GM19395 (cell line): ENCODE measurements at regions not wholly inside any gene's neighbourhood (a gene's known extent, or its start where the extent isn't known, plus 50 kb on each side); places are given as distances from the start of the nearest gene placed in this dataset.
"Not testable (repeated sequence)": the region's sequence is repeated elsewhere in the genome, so short reads cannot be mapped to it uniquely, and the experiment has no call there.

Experiments used
- ATAC-seq: cut with Tn5 transposase; IDR thresholded peaks from one replicate; pipeline ENCODE4 v1.9.1; 2021; ENCODE audit warnings: mild to moderate bottlenecking, moderate library complexity; ENCODE audit not compliant: unreplicated experiment

DNA sequence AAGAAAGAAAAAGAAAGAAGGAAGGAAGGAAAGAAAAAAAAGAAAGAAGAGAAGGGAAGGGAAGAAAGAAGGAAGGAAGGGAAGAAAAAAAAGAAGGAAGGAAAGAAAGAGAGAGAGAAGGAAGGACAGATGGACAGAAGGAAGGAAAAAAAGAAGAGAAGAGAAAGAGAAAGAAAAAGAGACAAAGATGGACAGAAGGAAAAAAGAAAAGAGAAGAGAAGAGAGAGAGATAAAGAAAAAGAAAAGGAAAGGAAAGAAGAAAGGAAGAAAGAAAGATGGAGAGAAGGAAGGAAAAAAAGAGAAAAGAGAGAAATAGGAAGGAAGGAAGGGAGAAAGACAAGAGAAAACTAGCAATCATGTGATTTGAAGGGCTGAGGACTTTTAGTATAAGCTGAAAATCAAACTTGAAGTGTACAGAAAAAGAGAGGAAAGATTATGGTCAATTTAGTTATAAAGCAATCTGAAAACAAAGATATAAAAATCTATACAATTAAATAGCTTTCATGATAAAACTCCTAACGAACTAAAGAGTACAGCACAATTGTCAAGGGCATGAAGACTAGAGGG is 115.3 kb downstream of the LTN1 start:
- ATAC-seq: no peak

DNA sequence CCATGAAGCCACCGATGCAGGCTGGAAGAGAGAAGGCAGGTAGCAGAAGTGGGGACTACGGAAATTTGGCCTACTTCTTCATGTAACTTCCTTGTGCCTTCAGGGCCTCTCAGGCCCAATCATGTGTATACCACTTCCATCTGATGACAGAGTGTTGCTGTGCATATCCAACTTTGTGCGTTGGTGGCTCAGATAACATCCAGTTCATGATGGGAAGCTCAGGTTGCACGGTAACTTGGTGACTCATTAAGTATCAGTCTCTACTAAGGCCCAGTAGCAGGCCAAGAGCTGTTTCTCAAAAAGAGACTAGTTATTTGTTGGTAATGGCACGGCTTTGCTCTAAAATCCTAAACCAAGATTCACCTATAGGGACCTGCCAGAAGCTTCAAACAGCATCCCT is 117.6 kb downstream of the LTN1 start:
- no peak for ATAC-seq

DNA sequence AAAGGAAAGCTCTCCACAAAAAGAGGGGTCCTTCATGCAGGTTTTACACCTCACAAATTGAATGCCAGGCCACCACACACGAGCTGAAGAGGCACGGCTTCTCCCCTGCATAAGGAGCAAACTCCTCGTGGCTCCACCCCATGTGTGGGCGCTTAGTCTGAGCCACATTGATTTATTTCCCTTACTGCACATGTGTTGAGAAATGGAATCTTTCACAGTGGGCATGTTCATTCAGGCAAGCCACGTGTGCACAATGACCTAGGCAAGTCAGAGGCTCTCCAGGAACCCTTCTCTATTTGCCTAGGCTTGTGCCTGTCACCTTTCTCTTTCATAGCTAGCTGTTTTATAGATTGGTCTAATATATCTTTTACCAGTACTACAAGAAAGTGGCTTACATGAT is 120.5 kb downstream of the LTN1 start:
- ATAC-seq: no peak

DNA sequence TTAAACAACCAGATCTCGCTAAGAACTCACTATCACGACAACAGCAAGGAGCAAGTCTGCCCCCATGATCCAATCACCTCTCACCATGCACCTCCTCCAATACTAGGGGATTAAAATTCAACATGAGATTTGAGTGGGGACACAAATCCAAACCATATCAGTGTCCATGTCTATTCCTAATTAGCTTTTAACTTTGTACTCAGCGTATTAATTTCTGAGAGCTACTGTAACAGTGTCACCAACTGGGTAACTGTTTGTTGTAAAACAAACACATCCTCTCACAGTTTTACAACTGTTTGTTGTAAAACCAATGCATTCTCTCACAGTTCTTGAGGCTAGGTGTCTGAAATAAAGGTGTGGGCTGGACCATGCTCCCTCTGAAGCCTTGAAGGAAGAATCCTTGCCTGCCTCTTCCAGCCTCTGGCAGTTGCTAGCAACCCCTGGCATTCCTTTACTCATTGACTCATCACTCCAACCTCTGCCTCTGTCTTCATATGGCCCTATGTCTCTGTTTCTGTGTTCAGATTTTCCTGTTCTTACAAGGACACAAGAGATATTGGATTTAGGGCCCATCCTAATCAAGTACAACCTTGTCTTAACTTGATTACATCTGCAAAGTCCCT is 121.2 kb downstream of the LTN1 start:
- ATAC-seq: no peak

DNA sequence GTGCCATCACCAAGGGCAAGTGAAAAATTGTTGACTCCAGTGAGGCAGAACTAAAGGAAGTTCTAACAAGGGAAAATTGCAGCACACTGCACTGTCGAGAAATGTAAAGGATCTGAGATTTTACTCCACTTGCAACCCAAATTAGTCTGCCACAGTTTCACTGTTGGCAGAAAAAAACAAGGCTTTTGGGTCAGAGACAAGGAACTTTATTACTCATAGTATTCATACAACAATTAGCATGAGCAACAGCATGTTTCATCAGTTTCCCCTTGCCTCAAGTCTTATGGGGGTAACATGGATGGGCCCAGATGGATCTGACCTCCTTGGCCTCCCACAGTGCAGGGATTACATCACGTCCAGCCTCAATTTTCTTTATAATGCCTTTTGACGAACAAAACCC is 125.3 kb downstream of the LTN1 start:
- ATAC-seq: no peak

DNA sequence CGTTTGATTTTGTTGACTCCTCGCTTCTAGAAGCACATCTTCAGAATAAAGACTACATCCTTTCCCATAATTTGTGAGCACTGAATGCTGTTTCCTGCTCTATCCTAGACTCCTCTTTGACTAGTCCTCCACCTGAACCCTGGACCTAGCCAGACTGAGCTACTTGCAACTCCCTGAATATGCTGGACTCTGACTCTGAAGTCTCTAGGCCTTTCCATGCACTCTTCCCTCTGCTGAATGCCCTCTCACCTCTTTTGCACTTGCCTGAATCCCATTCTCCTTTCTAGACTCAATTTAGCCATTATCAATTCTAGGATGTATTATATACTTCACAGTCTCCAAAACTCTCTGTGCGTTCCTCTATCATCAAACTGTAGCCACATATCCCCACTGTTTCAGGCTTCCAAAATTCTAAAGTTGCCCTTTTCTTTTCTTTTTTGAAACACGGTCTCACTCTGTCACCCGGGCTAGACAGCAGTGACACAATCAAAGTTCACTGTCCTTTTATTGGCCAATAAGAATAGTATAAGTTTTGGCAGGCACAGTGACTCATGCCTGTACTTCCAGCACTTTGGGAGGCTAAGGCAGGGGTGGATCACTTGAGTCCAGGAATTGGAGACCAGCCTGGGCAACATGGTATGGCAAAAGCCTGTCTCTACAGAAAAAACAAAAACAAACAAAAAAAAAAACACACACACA is 127.0 kb downstream of the LTN1 start:
- ATAC-seq: no peak

DNA sequence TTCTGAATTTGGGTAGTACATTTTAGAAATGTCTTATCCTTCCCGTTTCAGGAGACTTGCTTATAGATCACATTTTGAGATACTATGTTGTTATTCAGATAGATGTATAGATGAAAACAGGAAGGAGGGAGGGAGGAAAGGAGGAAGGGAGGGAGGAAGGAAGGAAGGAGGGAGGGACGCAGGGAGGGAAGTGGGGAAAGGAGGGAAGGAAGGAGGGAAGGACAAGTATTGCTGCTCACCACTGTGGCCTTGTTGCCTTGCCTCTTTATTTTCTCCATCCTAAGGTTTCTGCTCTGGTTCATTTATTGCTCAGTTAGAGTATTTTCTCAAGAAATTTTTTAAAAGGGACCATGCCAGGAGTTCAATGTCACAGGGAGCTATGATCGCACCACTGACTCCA is 134.3 kb downstream of the LTN1 start:
- no peak for ATAC-seq

DNA sequence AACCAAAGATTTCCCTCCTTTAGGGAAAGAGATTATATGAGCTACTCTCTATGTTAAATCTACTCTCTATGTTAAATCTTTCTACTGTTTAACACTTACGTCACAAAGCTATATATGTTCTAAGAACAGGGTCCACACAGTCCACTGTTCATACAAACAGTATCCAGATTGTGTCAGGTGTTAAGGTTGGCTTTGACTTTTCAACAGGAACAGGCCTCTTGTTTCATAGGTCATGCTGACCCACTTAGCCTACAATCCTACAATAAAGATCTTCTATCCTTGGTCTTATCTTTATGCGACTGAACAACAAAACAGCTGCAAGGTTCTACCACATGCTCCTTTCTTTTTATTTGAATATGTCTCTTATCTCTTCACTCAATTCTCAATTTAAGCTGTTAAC is 134.9 kb downstream of the LTN1 start:
- no peak for ATAC-seq

DNA sequence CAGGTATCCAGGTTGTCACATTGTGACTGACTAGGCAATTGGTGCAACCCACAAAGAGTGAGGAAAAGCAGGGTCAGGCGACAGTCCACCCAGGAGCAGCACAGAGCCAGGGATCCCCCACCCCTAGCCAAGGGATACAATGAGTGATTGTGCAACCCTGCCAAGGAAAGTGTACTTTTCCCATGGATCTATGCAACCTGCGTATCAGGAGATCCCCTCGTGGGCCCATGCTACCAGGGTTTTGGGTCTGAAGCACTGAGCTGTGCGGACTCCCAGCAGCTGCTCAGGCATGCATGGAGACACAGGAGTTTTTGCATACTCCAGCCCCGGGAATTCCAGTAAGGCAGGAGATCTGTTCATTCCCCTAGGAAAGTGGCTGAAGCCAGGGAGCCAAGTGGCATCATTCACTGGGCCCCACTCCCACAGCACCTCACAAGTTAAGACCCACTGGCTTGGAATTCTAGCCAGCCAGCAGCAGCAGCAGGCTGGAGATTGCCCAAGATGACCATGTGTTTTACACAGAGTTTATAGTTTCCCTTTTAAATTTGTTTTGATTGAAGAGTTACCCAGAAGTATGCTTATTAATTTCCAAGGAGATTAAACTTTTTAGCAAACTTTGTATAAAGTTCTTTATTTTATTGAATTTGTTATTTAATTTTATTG is 136.0 kb downstream of the LTN1 start:
- no peak for ATAC-seq

DNA sequence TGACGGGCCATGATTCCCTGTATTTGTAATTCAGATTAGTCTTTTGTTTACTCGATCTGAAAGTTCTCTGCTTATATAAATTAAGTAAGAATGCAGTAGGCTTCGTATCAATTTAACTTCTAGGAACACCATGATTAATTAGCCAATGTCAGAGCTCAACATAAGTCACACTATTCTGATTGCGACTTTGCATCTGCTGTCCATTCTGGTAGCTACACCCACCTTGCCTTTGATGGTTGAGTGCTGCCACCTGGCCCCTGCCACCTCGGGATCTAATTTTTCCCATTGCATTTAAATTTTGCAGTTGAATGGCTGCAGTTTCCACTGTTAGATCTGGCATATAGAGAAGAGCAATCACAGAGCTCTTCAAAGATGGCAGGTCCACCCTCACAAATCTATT is 140.0 kb downstream of the LTN1 start:
- no peak for ATAC-seq

DNA sequence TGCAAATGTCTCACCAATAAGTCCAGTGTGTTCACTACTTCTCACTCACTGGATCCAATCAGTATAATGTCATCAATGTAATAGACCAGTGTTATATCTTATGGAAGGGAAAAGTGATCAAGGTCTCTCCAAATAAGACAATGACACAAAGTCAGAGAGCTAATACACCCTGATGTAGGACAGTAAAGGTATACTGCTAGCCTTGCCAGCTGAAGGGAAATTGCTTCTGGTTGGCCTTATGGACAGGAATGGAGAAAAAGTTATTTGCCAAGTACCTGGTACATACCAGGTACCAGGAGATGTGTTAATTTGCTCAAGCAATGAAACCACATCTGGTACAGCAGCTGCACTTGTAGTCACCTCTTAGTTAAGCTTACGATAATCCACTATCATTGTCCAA is 141.0 kb downstream of the LTN1 start:
- no peak for ATAC-seq

DNA sequence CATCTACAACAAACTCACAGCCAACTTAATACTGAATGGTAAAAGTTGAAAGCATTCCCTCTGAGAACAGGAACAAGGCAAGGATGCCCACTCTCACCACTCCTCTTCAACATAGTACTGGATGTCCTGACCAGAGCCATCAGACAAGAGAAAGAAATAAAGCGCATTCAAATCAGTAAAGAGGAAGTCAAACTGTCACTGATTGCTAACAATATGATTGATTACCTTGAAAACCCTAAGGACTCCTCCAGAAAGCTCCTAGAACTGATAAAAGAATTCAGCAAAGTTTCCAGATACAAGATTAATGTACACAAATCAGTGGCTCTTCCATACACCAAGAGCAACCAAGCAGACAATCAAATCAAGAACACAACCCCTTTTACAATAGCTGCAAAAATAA is 153.4 kb downstream of the LTN1 start:
- not testable (repeated sequence) for ATAC-seq

DNA sequence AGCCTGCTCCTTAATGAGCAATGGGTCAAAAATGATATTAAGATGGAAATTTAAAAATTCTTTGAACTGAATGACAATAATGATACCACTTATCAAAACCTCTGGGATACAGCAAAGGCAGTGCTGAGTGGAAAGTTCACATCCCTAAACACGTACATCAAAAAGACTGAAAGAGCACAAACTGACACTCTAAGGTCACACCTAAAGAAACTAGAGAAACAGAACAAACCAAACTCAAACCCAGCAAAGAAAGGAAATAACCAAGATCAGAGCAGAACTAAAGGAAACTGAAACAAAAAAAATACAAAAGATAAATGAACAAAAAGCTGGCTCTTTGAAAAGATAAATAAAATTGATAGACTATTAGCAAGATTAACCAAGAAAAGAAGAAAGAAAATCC is 155.3 kb downstream of the LTN1 start:
- not testable (repeated sequence) for ATAC-seq

DNA sequence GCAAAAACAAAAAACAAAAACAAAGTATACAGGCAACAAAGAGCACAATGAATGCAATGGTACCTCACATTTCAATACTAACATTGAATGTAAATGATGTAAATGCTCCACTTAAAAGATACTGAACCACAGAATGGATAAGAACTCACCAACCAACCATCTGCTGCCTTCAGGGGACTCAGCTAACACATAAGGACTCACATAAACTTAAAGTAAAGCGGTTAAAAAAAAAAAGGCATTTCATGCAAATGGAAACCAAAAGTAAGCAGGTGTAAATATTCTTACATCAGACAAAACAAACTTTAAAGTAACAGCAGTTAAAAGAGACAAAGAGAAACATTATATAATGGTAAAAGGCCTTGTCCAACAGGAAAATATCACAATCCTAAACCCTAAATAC is 156.1 kb downstream of the LTN1 start:
- ATAC-seq: not testable (repeated sequence)

DNA sequence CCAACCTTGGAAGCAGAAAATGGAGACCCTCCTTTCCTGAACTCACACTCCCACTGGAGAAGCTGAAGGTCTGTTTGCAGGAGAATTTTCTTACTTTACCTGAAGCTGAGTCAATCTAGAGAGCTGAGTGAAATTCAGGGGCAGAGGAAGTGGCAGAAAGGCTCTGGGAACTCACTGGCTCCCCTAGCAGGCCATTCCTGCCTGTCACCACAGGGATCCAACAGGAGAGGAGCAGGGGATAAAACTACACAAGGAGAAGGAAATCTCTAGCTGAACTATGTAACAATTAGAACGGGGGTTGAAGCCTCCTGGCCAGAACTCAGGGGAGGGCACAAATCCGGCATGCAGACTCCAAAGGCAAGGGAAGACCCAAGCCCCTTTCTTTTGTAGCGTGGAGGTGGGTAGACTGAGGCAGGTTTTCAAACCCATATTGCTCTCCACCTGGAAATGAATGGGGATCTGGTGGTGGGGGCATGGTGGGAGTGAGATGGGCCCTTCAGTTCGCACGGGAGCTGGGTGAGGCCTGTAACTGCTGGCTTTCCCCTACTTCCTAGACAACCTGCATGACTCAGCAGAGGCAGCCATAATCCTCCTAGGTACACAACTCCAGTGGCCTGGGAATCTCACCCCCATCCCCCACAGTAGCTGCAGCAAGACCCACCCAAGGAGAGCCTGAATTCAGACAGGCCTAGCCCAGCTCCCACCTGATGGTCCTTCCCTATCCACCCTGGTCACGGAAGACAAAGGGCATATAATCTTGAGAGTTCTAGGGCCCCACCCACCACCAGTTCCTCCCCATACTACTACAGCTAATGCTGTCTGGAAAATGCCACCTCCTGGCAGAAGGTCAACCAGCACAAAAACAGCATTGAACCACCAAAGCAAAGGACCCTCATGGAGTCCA is 158.1 kb downstream of the LTN1 start:
- no peak for ATAC-seq

DNA sequence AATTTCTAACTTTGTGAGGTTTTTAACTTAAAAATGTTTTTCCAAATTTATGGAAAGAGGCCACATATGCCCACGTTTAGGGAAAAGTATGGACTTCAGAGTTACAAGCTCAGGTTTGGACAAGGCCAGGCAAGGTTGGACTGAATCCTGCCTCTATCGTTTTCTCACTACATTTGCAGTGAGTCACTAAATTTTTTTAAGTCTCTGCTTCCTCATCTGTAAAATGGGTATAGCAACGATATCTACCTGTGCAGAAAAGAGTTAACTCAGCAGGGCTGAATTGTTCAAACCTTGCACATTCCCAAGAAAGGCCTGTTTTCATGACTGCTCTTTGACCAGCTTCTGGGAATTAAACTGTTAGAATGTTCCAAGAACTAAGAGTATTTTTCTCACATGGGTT is 159.1 kb downstream of the LTN1 start:
- ATAC-seq: no peak

DNA sequence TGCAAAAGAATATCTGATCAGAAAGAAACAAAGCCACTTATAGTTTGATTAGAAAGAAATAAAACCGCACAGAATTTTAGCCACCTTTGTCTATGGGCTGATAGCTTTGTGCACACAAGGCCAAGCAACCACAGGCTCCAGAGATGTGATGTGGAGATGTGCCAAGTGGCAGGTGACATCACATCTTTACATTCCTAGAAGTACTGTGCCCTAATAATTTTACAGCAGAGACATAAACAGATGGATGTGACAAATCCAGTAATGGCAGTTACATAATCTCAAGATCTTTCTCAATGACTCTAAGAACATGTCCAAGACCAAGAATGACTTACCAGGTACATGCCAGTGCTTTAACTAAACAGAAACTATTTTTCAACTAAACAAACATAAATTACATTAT is 159.5 kb downstream of the LTN1 start:
- ATAC-seq: no peak

DNA sequence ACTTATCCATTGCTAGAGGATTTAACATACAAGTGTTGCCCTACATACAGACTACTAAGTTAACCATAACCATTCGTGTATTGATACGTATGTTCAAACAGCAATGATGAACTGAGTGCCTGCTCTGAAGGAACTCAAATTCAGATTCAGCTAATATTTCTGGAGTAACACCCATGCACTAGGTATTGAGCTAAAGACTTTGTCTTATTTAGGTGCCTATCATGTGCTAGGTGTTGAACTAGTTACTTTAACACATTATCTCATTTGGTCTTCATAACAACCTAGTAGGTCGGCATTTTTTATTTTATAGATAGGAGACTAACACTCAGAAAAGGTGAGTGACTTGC is 160.0 kb downstream of the LTN1 start:
- ATAC-seq: no peak

DNA sequence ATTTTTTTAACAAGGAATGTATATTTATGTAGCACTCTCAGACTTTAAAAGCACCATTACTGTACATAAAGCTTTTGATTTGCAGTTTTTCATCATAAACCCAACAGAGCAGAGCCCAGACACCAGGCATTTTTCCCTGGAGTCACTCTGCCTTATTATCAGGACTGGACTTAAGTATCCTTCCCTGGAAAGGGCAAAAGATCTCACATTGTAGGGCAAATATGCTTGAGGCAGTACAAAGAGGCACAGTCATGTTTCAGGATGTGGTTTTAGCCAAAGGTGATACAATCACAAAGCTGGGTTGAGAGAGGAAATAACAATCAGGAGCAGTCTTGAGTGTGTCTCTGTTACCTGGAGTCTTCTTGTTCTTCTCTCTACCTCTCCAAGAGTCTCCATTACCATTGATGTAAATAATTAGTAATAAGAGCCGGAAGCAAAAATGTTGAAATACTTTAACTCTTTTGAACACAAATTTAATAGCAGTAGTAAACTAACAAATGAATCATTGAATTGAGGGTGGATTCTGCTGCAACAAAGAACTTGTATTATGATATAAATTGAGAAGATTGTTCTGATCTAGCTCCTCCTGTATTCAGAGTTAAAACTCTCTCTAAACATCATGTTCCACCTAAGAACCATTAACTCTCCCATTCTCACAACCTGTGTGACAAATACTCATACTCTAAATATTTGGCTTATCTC is 160.5 kb downstream of the LTN1 start:
- no peak for ATAC-seq

DNA sequence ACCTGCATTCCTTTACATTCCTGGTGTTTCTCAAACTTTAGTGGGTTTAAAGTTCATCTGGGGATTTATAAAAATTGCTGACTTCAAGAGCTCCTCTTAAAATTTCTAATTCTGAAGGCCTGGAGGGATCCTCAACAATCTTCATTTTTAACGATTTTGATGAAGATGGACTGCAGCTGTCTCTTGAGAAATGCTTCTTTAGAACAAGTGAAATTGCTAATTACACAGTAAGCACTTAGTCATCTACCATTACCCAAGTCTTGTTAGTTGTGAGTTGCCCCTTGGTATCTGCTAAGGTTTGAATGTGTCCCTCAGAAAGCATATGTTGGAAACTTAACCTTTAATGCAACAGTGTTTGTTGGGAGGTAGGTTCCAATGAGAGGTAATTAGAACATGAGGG is 163.7 kb downstream of the LTN1 start:
- no peak for ATAC-seq

DNA sequence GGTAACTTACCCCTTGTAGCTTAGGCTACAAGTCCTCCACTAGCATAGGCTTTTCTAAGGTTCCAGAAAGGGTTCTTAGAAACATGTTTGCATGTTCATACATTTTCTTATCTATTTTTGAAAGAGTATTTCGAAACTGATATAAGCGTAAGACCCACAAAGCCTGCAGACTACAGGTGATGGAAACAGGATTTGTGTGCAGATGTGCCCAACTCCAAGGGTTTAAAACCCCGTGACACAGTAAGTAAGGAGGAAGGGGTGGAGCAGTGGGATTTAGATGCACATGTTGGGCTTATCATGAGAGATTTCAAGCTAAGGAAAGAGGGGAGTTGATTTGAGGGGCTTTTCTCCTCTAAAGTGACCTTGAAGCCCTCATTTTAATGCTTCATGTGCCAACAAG is 164.7 kb downstream of the LTN1 start:
- no peak for ATAC-seq
